Tibial nerve (tissue), 4 donors: ENCODE measurements at regions not wholly inside any gene's neighbourhood (a gene's known extent, or its start where the extent isn't known, plus 50 kb on each side); places are given as distances from the start of the nearest gene placed in this dataset.

Source experiments
- EP300 ChIP-seq, 2 donors: sonication (generic); formaldehyde crosslinking; IDR thresholded peaks; one replicate each; pipeline ENCODE4 v1.6.1; 2017; ENCODE audit warnings: antibody characterized with exemption in 2 of 2, mild to moderate bottlenecking in 1 of 2
- POLR2A ChIP-seq, 2 donors: fragments of 450-650 bp; IDR thresholded peaks; one replicate each; pipeline ENCODE4 v1.6.1; 2017; ENCODE audit warnings: antibody characterized with exemption in 2 of 2, mild to moderate bottlenecking in 2 of 2, moderate library complexity in 2 of 2
- TF ChIP-seq, protein P1 (sequence below), 5 experiments: fragments of 200-600 bp in 3 of 5; fragments of 450-650 bp in 2 of 5; sonication (generic) in 3 of 5; IDR thresholded peaks; one replicate each; pipeline ENCODE4 v1.5.1; 2016 to 2019; ENCODE audit warnings: antibody characterized with exemption in 5 of 5, mild to moderate bottlenecking in 3 of 5, moderate library complexity in 2 of 5

DNA sequence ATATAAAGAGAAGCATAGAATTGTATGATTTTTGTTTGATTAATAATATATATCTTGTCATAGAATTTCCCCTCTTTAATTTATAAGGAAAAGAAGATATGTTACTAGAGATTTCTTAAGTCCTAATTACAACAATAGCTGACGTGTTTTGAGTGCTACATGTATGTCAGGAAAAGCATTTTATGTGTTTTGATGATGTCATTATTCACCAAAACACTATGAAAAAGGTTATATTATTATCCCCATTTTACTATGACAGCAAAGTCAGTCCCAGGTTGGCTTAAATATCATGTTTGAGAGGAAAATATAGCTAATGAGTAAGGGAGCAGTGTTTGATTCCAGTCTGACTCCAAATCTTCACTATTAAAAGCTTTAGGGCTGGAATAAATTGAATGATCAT, 428.4 kb upstream of the GOLIM4 start:
- TF ChIP-seq, protein P1, sequence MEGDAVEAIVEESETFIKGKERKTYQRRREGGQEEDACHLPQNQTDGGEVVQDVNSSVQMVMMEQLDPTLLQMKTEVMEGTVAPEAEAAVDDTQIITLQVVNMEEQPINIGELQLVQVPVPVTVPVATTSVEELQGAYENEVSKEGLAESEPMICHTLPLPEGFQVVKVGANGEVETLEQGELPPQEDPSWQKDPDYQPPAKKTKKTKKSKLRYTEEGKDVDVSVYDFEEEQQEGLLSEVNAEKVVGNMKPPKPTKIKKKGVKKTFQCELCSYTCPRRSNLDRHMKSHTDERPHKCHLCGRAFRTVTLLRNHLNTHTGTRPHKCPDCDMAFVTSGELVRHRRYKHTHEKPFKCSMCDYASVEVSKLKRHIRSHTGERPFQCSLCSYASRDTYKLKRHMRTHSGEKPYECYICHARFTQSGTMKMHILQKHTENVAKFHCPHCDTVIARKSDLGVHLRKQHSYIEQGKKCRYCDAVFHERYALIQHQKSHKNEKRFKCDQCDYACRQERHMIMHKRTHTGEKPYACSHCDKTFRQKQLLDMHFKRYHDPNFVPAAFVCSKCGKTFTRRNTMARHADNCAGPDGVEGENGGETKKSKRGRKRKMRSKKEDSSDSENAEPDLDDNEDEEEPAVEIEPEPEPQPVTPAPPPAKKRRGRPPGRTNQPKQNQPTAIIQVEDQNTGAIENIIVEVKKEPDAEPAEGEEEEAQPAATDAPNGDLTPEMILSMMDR (IDR thresholded peaks at IDR 0.05), result no peak
- TF ChIP-seq POLR2A (IDR thresholded peaks at IDR 0.05), result no peak
- no peak for TF ChIP-seq EP300 (IDR thresholded peaks at IDR 0.05)
